ENCODE measurements at regions not wholly inside any gene's neighbourhood (a gene's known extent, or its start where the extent isn't known, plus 50 kb on each side); places are given as distances from the start of the nearest gene placed in this dataset.

DNA sequence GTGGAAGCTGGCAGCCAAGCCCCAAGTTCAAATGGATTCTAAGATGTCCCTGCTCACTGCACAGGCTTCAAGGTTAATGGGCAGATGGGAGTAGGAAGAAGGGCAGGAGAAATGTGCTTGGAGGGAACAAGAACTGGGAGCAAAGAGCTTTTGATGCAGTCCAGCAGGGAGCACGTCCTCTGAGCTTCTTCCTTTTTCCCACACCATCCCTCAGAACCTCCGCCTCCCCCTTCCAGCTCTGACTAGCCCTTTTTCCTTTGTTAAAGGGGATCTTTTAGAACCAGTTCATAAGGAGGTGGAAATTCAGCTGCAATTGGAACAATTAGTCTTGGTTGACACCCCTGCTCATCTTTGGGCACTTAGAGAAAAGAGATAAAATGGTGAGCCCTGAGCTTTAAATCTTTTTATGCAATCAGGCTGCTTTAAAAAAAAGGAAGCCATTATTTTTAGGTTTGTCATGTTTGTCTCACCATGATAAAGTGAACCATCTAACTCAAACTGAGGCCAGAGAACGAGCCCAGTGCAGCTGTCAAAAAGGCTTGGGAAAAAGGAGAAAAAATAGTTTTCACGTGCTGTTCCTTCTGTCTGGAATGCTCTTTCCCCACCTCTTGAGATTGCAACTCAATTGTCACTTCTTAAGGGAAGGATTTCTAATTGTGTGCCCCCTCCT, 135.8 kb upstream of the IL1RAPL2 start:
- no peaks in the 10 kb centered on the region for H3K9me3 ChIP-seq (ENCODE audit: control insufficient read depth, low read length, poor library complexity, severe bottlenecking)
- Mint-ChIP-seq H3K4me3 (no peak overlapping the region), H3K36me3 (ENCODE audit: low read depth) (no peaks in the 10 kb centered on the region), H3K27me3 (peaks cover 14% of the 10 kb centered on the region), H3K4me1 (no peaks in the 10 kb centered on the region), H3K27ac (no peak overlapping the region)
- ATAC-seq (no peak), DNase-seq (no peak)

DNA sequence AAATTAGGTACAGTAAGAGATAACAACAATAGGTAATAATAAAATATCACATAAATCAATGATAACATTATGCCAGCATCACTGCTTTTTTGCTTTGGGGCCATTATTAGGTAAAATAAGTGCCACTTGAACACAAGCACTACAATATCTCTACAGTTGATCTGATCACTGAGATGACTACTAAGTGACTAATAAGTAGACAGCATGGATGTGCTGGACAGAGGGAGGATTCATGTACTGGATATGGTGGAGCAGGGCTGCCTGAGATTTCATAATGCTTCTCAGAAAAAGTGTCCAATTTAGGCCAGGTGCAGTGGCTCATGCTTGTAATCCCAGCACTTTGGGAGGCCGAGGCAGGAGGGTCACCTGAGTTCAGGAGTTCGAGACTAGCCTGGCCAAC, 137.8 kb upstream of the IL1RAPL2 start:
- H3K36me3 Mint-ChIP-seq (ENCODE audit: low read depth): no peaks in the 10 kb centered on the region
- peaks cover 9% of the 10 kb centered on the region for H3K27me3 Mint-ChIP-seq
- H3K9me3 ChIP-seq (ENCODE audit: control insufficient read depth, low read length, poor library complexity, severe bottlenecking): no peaks in the 10 kb centered on the region
- DNase-seq: no peak
- no peak overlapping the region for H3K4me3 Mint-ChIP-seq
- no peak overlapping the region for H3K27ac Mint-ChIP-seq
- ATAC-seq: no peak
- no peaks in the 10 kb centered on the region for H3K4me1 Mint-ChIP-seq

DNA sequence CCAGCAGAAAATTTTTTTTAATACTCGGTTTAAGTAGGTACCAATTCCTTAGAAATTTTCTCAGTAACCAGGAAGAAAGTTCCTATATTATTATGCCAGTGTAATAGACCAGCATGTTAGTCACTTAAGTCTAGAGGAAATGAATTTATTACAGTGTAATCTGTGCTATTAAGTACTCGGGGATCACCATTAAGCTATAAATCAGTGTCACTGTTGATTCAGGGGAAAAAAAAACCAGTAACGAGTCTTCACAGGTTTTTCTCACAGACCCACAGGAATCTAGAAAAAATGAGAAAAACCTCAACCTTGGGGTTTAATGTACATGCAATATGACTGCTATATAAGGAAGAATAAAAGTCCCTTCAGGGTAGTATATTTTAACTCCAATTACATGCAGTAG, 138.3 kb upstream of the IL1RAPL2 start:
- Mint-ChIP-seq H3K4me3 (no peak overlapping the region), H3K27me3 (peaks cover 9% of the 10 kb centered on the region), H3K36me3 (ENCODE audit: low read depth) (no peaks in the 10 kb centered on the region), H3K4me1 (no peaks in the 10 kb centered on the region), H3K27ac (no peak overlapping the region)
- ATAC-seq (no peak), DNase-seq (no peak)
- H3K9me3 ChIP-seq (ENCODE audit: control insufficient read depth, low read length, poor library complexity, severe bottlenecking): no peaks in the 10 kb centered on the region

DNA sequence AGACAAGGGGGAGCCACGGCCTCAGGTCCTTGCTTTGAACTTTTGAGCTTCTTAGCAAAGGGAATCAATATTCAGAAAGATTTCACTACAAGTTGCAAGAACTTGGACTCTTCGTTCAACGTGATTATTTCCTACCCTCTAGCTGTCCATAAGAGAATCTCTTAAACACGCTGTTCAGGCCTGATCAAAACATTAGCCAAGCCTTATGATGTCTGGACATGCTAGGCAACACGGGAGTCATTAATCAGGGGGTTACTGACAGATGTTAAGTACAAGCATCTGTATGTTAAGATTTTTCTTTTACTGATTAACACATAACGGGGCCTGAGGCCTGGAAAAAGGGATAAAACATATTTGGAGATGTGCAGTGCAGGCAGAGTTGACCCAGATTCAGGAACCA, 138.9 kb upstream of the IL1RAPL2 start:
- H3K4me3 Mint-ChIP-seq: no peak overlapping the region
- H3K9me3 ChIP-seq (ENCODE audit: control insufficient read depth, low read length, poor library complexity, severe bottlenecking): no peaks in the 10 kb centered on the region
- DNase-seq: no peak
- H3K36me3 Mint-ChIP-seq (ENCODE audit: low read depth): no peaks in the 10 kb centered on the region
- no peak overlapping the region for H3K27ac Mint-ChIP-seq
- no peaks in the 10 kb centered on the region for H3K4me1 Mint-ChIP-seq
- H3K27me3 Mint-ChIP-seq: peaks cover 5% of the 10 kb centered on the region
- no peak for ATAC-seq

DNA sequence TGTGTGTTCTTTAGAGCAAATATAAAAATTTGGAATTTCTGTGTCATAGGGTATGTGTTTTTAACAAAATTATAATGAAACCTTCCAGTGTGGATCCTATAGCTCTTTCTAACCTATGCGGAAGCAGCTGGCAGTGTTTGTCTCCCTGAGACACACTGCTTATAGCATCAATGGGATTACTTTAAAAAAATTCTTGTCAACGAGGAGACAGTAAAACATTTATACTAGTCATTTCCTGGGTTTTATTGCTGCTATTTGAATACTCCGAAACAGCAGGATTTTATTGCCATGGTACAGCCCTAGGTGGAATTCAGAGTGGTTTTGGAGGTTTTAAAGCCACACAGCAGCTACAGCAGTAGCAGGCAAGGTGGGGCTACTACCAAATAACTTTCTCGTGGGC, 145.1 kb upstream of the IL1RAPL2 start:
- H3K4me1 Mint-ChIP-seq: no peaks in the 10 kb centered on the region
- H3K27me3 Mint-ChIP-seq: no peaks in the 10 kb centered on the region
- H3K27ac Mint-ChIP-seq: no peak overlapping the region
- ATAC-seq (no peak), DNase-seq (no peak)
- H3K36me3 Mint-ChIP-seq (ENCODE audit: low read depth): no peaks in the 10 kb centered on the region
- H3K4me3 Mint-ChIP-seq: no peak overlapping the region
- H3K9me3 ChIP-seq (ENCODE audit: control insufficient read depth, low read length, poor library complexity, severe bottlenecking): no peaks in the 10 kb centered on the region

DNA sequence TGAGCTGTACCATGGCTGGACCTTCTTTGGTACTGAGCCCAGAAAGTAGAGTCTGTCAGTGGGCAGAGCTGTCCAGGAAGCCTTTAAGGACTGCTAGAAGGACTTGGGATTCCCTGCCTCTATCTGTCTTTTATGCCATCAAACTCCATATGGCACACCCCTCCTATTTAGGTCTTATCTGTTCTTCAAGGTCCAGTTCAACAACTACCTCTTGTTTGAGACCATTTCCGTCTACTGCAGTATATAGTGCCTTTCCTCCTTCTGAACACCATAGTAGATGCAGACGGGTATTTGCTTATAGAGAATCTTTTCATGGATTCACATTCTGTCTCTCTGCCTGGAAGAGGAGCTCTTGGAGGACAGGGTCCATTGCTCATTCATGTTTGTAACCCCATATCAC, 146.1 kb upstream of the IL1RAPL2 start:
- H3K4me1 Mint-ChIP-seq: no peaks in the 10 kb centered on the region
- H3K9me3 ChIP-seq (ENCODE audit: control insufficient read depth, low read length, poor library complexity, severe bottlenecking): no peaks in the 10 kb centered on the region
- ATAC-seq: no peak
- no peak for DNase-seq
- no peaks in the 10 kb centered on the region for H3K36me3 Mint-ChIP-seq (ENCODE audit: low read depth)
- no peak overlapping the region for H3K27ac Mint-ChIP-seq
- no peak overlapping the region for H3K4me3 Mint-ChIP-seq
- no peaks in the 10 kb centered on the region for H3K27me3 Mint-ChIP-seq

DNA sequence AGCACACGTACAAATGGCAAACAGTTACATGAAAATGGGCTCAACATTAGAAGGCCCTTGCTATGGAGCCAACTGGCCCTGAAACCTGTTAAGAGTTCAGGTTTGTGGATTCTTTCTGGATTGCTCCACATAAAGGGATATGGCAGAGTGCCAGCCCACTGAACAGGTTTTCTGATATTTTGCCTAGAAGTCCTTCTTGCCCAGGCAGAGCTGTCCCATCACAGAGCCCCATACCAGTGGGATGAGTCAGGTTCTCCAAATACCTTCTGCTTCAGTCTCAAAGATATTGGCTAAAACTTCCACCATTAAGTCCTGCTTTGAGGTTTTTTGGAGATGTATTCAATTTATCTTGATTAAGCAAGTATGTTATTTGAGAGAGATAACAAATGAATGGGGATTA, 146.8 kb upstream of the IL1RAPL2 start:
- H3K4me1 Mint-ChIP-seq: no peaks in the 10 kb centered on the region
- no peaks in the 10 kb centered on the region for H3K9me3 ChIP-seq (ENCODE audit: control insufficient read depth, low read length, poor library complexity, severe bottlenecking)
- H3K36me3 Mint-ChIP-seq (ENCODE audit: low read depth): no peaks in the 10 kb centered on the region
- H3K27me3 Mint-ChIP-seq: no peaks in the 10 kb centered on the region
- no peak overlapping the region for H3K4me3 Mint-ChIP-seq
- no peak overlapping the region for H3K27ac Mint-ChIP-seq
- no peak for ATAC-seq
- DNase-seq: no peak

DNA sequence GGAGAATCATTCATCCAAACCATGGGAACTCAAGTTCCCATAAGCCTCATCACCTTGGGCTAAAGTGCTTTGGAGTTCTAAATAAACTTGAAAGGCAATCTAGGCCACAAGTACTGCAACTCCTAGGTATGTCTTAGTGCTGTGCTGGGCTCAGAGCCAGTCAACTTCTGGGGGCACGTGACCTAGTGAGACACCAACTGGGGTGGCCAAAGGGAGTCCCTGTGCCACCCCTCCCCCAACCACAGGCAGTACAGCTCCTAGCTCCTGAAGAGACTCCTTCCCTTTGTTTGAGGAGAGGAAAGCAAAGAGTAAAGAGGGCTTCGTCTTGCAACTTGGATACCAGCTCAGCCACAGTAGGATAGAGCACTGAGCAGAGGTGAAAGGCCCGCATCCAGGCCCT, 154.2 kb upstream of the IL1RAPL2 start:
- no peak for ATAC-seq
- H3K27ac Mint-ChIP-seq: no peak overlapping the region
- no peak for DNase-seq
- no peaks in the 10 kb centered on the region for H3K4me1 Mint-ChIP-seq
- H3K36me3 Mint-ChIP-seq (ENCODE audit: low read depth): no peaks in the 10 kb centered on the region
- no peaks in the 10 kb centered on the region for H3K9me3 ChIP-seq (ENCODE audit: control insufficient read depth, low read length, poor library complexity, severe bottlenecking)
- no peak overlapping the region for H3K4me3 Mint-ChIP-seq
- H3K27me3 Mint-ChIP-seq: no peaks in the 10 kb centered on the region

DNA sequence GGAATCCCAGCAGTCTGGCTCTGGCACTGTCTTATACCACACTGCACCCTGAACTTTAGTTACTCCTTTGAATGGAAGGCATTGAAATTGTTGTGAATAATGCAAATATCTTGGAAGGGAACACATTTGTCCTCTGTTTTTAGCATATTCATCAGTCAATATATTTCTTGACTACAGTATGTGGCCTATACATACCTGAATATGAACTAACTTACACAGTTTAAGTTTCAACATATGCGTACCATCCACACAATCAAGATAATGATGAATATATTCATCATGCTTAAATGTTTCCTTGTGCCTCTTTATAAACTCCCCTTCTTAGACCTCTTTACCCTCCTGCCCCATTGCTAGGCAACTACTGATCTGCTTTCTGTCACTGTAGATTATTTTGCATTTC, 145.7 kb upstream of the ESX1 start:
- Mint-ChIP-seq H3K4me1 (no peaks in the 10 kb centered on the region), H3K27me3 (no peaks in the 10 kb centered on the region), H3K27ac (no peak overlapping the region), H3K36me3 (ENCODE audit: low read depth) (no peaks in the 10 kb centered on the region), H3K4me3 (no peak overlapping the region)
- no peaks in the 10 kb centered on the region for H3K9me3 ChIP-seq (ENCODE audit: control insufficient read depth, low read length, poor library complexity, severe bottlenecking)
- DNase-seq: no peak
- ATAC-seq: no peak

DNA sequence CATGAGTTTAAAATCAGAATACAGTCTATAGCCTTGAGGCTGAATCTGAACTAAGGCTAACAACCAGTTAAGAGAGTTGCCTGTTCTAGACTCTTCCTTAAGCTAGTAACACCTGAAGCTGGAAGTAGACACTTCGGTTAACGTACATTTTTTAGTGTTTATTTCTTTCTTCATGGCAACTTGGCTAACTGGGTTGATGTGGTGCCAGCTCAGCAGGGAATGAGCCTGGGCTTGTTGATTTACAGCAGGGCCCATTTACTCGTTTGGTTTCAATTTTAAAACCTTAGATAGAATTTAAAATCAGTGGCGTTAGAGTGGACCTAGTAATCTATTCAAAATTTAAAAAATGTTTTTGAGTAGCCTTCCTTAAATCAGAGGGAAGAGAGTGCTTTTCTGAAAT, 137.6 kb upstream of the ESX1 start:
- DNase-seq: no peak
- H3K4me1 Mint-ChIP-seq: peaks cover 2% of the 10 kb centered on the region
- no peaks in the 10 kb centered on the region for H3K36me3 Mint-ChIP-seq (ENCODE audit: low read depth)
- peak overlapping the region; percentile 72 for H3K27ac Mint-ChIP-seq
- H3K9me3 ChIP-seq (ENCODE audit: control insufficient read depth, low read length, poor library complexity, severe bottlenecking): no peaks in the 10 kb centered on the region
- H3K4me3 Mint-ChIP-seq: no peak overlapping the region
- no peak for ATAC-seq
- H3K27me3 Mint-ChIP-seq: peaks cover 4% of the 10 kb centered on the region

DNA sequence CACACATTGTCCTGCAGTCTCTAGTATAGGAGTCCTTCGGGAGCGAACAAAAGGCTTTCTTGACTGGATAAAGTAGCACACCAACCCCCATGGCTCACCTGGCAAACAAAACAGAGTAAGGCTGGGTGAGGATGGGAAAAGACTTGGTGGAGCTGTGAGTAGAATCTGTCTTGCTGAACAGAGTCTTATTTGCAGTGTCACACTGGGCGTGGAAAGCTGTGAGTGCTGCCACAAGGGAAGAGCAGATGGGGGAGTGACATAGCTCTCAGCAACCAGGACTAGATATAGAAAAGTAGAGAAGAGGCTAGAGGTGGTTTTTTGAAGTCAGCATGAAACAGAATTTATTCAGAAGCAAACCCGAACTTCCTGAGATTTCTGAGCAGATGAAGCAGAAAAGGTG, 137.2 kb upstream of the ESX1 start:
- peak overlapping the region; percentile 72 for H3K27ac Mint-ChIP-seq
- ATAC-seq: no peak

DNA sequence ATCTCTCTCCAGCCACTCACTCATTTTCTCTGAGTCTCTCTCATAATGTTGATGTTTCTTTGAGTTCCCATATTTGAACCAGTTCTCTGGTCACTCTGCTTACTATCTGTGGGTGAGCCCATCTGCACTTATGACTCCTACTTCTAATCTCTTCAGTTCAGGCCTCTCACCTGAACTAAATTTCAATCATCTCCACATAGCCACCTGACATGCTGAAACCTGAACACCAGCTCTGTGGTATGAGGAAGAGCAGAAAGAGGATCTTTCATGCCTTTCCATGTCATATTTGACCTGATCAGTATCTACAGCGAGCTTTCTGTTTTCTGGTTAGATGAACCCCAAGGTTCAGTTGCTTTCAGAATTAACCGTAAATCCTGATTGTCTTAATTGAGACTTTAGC, 122.2 kb upstream of the ESX1 start:
- no peak overlapping the region for H3K4me3 Mint-ChIP-seq
- H3K27me3 Mint-ChIP-seq: no peaks in the 10 kb centered on the region
- no peaks in the 10 kb centered on the region for H3K36me3 Mint-ChIP-seq (ENCODE audit: low read depth)
- DNase-seq (no peak), ATAC-seq (no peak)
- no peak overlapping the region for H3K27ac Mint-ChIP-seq
- H3K9me3 ChIP-seq (ENCODE audit: control insufficient read depth, low read length, poor library complexity, severe bottlenecking): no peaks in the 10 kb centered on the region
- H3K4me1 Mint-ChIP-seq: no peaks in the 10 kb centered on the region

More for the DNA sequence above, 137.2 kb upstream of the ESX1 start:
- H3K4me3 Mint-ChIP-seq: no peak overlapping the region
- no peak for DNase-seq
- H3K27me3 Mint-ChIP-seq: peaks cover 4% of the 10 kb centered on the region
- no peaks in the 10 kb centered on the region for H3K9me3 ChIP-seq (ENCODE audit: control insufficient read depth, low read length, poor library complexity, severe bottlenecking)
- no peaks in the 10 kb centered on the region for H3K36me3 Mint-ChIP-seq (ENCODE audit: low read depth)
- peaks cover 2% of the 10 kb centered on the region for H3K4me1 Mint-ChIP-seq

DNA sequence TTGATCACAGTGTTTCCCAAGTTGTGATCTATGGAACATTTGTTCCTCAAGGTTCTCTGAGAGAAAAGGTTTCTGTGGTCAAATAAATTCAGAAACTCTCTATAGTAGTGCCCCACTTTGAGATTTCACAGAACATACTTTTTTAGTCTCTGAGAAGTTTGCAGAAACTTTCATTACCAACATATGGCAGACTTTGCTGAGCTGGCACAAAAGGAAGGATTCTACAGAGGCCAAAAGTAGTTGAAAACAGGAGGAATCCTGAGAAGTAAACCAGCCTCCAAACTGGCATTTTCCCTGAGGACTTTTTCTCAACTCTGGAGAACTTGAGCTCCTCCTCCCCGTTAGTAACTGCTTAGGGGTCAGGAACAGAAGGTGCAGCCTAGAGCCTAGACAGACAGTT, 117.8 kb upstream of the ESX1 start:
- Mint-ChIP-seq H3K36me3 (ENCODE audit: low read depth) (no peaks in the 10 kb centered on the region), H3K27ac (no peak overlapping the region), H3K27me3 (no peaks in the 10 kb centered on the region), H3K4me3 (no peak overlapping the region), H3K4me1 (no peaks in the 10 kb centered on the region)
- DNase-seq (no peak), ATAC-seq (no peak)
- H3K9me3 ChIP-seq (ENCODE audit: control insufficient read depth, low read length, poor library complexity, severe bottlenecking): no peaks in the 10 kb centered on the region

DNA sequence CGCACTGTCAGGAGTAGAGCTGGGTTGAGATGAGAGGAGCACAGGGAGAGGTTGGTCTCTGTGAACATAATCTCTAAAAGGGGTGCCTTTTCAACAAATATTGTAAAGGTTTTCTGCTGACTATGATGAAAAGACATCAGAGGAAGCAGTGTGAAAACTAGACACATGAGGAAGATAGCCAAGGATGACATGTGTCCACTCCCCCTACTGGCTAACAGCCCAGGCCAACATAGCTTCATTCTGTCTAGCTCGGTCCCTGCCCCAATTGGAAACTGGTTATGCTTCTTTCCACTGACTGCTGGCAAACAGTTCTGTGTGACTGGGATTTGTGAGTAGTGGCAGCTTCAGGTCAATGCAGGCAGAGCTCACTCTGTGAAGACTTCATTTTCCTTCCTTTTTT, 115.4 kb upstream of the ESX1 start:
- no peak for ATAC-seq
- Mint-ChIP-seq H3K4me3 (no peak overlapping the region), H3K36me3 (ENCODE audit: low read depth) (no peaks in the 10 kb centered on the region), H3K4me1 (no peaks in the 10 kb centered on the region), H3K27me3 (peaks cover 6% of the 10 kb centered on the region), H3K27ac (no peak overlapping the region)
- no peak for DNase-seq
- H3K9me3 ChIP-seq (ENCODE audit: control insufficient read depth, low read length, poor library complexity, severe bottlenecking): no peaks in the 10 kb centered on the region

Measured in T-helper 17 cell (primary cell).